ENCODE measurements at regions not wholly inside any gene's neighbourhood (a gene's known extent, or its start where the extent isn't known, plus 50 kb on each side); places are given as distances from the start of the nearest gene placed in this dataset.

- TF ChIP-seq CTCF (IDR thresholded peaks at IDR 0.05) (no peak), POLR2A (IDR thresholded peaks at IDR 0.05) (no peak), POLR2AphosphoS5 (IDR thresholded peaks at IDR 0.05) (no peak)
- H3K4me1 ChIP-seq: no peaks in the 10 kb centered on the region
- no peak overlapping the region for H3K27ac ChIP-seq
- intact Hi-C loops (cut with DNase I; ENCODE audit: low total_unique reads): no loop called here
- no peak for DNase-seq (ENCODE audit: low spot score in 2 of 2)
- H3K27me3 ChIP-seq: no peaks in the 10 kb centered on the region
- no peaks in the 10 kb centered on the region for H3K9me3 ChIP-seq
- no peaks in the 10 kb centered on the region for H3K36me3 ChIP-seq
- H3K4me3 ChIP-seq: no peak overlapping the region
These were observed 1490.1 kb upstream of the IGFBP7 start for GRCh38 chr4:58600290-58600689.

GRCh38 chr4:58590722-58591121 lies 1480.5 kb upstream of the IGFBP7 start:
- no peaks in the 10 kb centered on the region for H3K4me1 ChIP-seq
- peaks cover 0 to 4% of the 10 kb centered on the region in 2 donors for H3K9me3 ChIP-seq
- no peaks in the 10 kb centered on the region for H3K27me3 ChIP-seq
- no peak overlapping the region for H3K4me3 ChIP-seq
- no peaks in the 10 kb centered on the region for H3K36me3 ChIP-seq
- intact Hi-C loops (cut with DNase I; ENCODE audit: low total_unique reads): no loop called here
- TF ChIP-seq CTCF (IDR thresholded peaks at IDR 0.05) (no peak), POLR2A (IDR thresholded peaks at IDR 0.05) (no peak), POLR2AphosphoS5 (IDR thresholded peaks at IDR 0.05) (no peak)
- DNase-seq (ENCODE audit: low spot score in 2 of 2): no peak
- no peak overlapping the region for H3K27ac ChIP-seq

DNA sequence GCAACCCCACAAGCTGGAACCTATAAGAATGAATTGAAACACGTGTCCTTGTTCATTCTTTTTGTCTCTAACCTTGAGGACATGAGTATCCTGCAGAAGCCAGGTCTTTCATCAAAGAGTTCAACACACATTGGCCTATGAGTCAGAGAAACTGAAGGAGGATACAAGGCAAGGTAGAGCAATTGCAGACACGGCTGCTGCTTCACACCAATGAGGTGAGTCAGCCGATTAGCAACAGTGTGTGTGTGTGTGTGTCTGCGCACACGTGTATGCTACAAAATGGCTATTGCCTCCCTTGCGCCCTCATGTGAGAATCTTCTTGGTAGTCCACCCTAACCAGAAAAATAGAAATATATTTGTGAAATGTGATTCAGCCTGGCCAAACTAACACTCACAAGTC lies 1477.7 kb upstream of the IGFBP7 start:
- no peaks in the 10 kb centered on the region for H3K4me1 ChIP-seq
- DNase-seq (ENCODE audit: low spot score in 2 of 2): no peak
- intact Hi-C loops (cut with DNase I; ENCODE audit: low total_unique reads): no loop called here
- H3K4me3 ChIP-seq: no peak overlapping the region
- no peak overlapping the region for H3K27ac ChIP-seq
- no peaks in the 10 kb centered on the region for H3K27me3 ChIP-seq
- peaks cover 6 to 18% of the 10 kb centered on the region in 2 donors for H3K9me3 ChIP-seq
- no peak for TF ChIP-seq CTCF (IDR thresholded peaks at IDR 0.05)
- TF ChIP-seq POLR2A (IDR thresholded peaks at IDR 0.05): no peak
- H3K36me3 ChIP-seq: no peaks in the 10 kb centered on the region

GRCh38 chr4:58566260-58566659 lies 1456.1 kb upstream of the IGFBP7 start:
- no peak for DNase-seq (ENCODE audit: low spot score in 2 of 2)
- Histone ChIP-seq H3K4me1 (no peaks in the 10 kb centered on the region), H3K36me3 (no peaks in the 10 kb centered on the region), H3K9me3 (peaks cover 0 to 8% of the 10 kb centered on the region in 2 donors), H3K4me3 (no peak overlapping the region), H3K27me3 (no peaks in the 10 kb centered on the region), H3K27ac (no peak overlapping the region)
- intact Hi-C loops (cut with DNase I; ENCODE audit: low total_unique reads): no loop called here
- TF ChIP-seq POLR2A (IDR thresholded peaks at IDR 0.05) (no peak), CTCF (IDR thresholded peaks at IDR 0.05) (no peak), POLR2AphosphoS5 (IDR thresholded peaks at IDR 0.05) (no peak)

- Histone ChIP-seq H3K36me3 (no peaks in the 10 kb centered on the region), H3K4me1 (no peaks in the 10 kb centered on the region), H3K4me3 (no peak overlapping the region), H3K27me3 (no peaks in the 10 kb centered on the region), H3K27ac (no peak overlapping the region), H3K9me3 (peaks cover 0 to under 1% of the 10 kb centered on the region in 2 donors)
- intact Hi-C loops (cut with DNase I; ENCODE audit: low total_unique reads): no loop called here
- DNase-seq (ENCODE audit: low spot score in 2 of 2): no peak
- TF ChIP-seq POLR2A (IDR thresholded peaks at IDR 0.05) (no peak), CTCF (IDR thresholded peaks at IDR 0.05) (no peak), POLR2AphosphoS5 (IDR thresholded peaks at IDR 0.05) (no peak)
These were observed 1454.7 kb upstream of the IGFBP7 start for GRCh38 chr4:58564695-58565475.
